CD4-positive, alpha-beta T cell treated with Interleukin-1 beta for 1 hour (primary cell): ENCODE measurements at regions not wholly inside any gene's neighbourhood (a gene's known extent, or its start where the extent isn't known, plus 50 kb on each side); places are given as distances from the start of the nearest gene placed in this dataset.

Experiments used
- DNase-seq, 2 donors: peaks; one replicate each; pipeline ENCODE4 v3.0.0-alpha.2; 2020 to 2022

- no peak for DNase-seq
Measured at GRCh38 chr21:15152591-15152990, 87.8 kb upstream of the NRIP1 start.

DNA sequence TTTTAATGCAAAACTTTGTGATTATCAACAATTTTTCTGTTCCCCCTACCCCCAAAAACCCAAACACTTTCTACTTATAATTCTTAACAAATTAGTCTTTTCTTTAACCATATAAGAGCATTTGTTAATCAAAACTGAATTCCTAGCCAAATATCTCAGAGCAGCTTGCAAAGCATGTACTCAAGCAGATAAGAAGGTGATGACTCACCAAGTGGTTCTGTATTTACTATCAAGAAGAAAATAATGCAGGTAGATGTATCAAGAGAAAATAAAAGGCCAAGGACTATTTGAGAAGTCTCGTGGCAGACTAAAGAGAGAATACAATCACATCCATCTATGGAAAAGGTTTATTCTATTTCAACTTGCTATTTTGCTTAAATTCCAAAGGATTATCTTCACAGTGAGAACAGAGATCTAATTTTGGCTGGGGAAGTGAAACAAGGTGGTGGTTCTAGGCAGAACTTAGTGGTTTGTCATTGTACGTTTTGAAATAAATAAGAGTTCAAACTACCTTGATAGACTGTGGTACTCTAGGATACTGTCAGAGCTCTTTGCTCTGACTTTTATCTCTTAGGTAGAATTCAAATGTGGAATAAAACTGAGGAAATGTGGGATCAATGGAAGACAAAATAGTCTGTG is 94.7 kb upstream of the NRIP1 start:
- DNase-seq = no peak

- no peak for DNase-seq
Measured at GRCh38 chr21:15160136-15160535, 95.3 kb upstream of the NRIP1 start.

- DNase-seq = no peak
Measured at GRCh38 chr21:15162921-15163320, 98.1 kb upstream of the NRIP1 start.

- DNase-seq = no peak
Measured at GRCh38 chr21:15164273-15164672, 99.5 kb upstream of the NRIP1 start.

DNA sequence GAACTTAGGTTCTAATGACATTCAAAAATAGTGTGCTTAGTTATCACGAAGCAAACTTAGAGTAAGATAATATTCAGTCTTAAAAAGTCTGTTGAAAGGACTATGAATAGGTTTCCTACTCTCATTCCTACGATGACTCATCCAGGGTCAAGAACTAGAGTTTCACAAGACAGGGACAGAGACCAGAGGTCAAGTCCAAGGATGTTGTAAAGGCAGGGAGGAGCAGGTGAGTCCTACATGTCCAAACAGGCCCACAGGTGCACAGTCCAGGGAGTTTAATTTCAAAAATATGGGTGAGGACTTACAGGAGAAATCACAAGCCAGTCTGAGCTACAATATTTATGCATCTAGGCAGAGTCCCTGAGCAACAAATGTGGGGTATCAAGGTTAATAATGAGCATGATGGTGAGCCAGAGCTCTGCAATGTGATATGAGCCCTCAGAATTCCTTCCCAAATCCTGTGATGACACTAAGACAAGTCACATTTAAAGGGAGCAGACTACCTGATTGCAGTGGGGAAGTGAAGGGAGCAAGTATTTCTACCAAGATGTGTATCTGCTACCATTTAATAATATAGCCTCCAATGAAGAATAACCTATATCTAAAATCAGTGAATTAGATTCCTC is 100.0 kb upstream of the NRIP1 start:
- DNase-seq = no peak

- DNase-seq = no peak
Measured at GRCh38 chr21:15170614-15171013, 105.8 kb upstream of the NRIP1 start.

- DNase-seq = no peak
Measured at GRCh38 chr21:15171546-15171945, 106.7 kb upstream of the NRIP1 start.

DNA sequence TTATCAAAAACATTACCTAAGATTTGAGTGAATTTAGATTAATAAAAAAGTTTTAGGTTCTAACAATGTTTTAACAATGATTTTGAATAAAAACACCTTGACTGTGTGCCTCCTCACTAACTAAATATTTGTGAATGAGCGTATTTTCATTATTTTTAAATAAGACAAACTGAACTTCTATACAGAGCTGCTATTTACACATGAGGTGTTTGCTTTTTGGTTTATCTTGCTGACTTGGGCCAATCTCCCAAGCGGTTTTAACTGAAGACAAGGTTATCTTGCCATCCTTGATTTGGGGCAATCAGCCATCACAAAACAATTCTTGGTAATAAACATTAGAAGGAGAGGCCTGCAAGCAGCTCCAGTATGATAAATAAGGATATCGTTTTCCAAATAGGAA is 108.2 kb upstream of the NRIP1 start:
- no peak for DNase-seq

- DNase-seq = no peak
Measured at GRCh38 chr21:15174923-15175322, 110.1 kb upstream of the NRIP1 start.

GRCh38 chr21:15182731-15183130 is 117.9 kb upstream of the NRIP1 start:
- no peak for DNase-seq

DNA sequence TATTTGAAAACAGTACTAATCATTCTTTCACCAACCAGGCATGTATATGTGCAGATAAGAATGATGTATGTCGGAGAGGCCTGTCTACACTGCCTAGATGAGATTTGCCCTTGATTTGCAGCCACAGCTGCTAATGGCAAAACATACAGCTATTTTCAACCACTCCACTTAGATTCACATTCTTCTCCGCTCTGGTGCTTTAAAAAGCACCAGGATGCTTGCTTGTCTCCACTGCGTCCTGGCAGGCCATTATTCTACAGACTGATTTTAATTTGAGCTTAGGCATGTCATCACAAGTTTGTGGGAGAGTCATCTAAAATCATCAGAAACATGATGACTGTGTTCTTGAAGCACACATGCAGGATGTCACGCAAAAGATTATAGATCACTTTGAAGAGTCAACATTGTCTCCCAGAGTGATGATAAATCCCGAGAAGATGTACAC is 119.0 kb upstream of the NRIP1 start:
- DNase-seq = no peak

DNA sequence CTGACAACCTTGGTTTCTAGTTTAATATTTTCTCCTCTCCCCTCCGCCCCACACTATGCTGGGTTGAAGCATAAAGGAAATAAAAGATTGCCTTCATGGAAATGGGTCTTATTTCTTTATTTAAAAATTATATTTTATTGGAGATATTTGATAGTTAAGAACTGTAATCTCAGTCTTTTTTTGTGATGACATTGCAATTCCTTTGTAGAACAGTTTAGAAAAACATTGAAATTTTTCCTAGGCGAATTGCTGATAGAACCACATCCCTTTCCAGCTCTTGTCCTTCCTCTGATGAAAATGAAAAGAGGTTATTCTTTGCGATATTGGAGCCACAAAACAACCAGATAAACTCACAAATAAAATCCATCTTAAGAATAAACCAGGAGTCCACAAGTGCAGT is 125.6 kb upstream of the NRIP1 start:
- DNase-seq = no peak

DNA sequence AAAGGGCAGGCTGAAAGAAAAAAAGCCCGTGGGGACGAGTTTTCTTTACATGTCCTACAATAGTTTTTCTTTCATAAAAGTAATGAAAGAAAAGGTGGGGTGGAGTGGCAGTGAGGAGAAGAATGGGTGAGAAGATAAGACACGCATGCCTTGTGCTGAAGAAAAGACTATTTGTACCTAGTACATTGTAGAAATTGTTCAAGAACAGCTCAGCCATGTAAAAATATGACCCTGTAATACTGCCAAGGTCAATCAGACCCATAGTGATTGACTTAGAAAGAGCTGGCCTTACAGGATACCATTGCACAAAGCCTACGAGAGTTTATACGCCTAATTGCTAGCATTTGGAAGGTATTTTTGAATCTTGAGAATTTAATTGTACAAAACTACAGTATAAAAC is 126.0 kb upstream of the NRIP1 start:
- DNase-seq = no peak

DNA sequence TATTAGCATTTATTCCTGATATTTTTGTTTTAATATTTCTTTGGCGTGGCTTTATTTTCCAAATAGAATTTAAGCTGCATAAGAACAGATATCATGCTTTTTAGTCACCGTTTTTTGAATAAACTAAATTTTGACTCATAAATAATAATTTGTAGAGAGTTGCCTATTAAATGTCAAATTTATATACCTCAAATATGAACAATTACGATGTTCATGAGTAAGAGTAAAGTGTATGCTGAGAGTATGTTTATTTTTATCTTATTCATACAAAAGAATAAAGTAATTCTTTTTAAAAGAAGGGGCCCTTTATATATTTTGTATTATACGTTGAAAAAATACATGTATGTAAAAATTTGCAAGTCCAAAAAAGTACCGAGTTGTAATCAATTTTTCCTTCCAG is 126.5 kb upstream of the NRIP1 start:
- DNase-seq = no peak

DNA sequence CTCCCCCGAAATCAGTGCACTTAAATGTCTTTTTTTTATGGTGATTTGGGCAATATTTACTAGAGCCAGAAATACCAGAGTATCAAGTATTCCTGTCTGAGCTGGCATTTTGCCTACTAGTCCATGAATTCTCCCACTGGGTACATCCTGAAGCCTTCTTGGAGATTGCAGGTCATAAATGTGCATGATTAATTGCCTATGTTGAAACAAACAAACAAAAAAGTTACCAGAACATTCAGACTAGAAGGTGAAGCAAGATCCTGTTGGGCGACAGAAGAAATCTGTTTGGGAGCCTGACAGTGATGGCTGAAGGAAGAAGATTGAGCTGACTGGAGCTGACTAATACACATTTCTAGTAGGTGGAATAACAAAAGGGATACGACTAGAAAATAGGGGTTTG is 127.4 kb upstream of the NRIP1 start:
- DNase-seq = no peak

DNA sequence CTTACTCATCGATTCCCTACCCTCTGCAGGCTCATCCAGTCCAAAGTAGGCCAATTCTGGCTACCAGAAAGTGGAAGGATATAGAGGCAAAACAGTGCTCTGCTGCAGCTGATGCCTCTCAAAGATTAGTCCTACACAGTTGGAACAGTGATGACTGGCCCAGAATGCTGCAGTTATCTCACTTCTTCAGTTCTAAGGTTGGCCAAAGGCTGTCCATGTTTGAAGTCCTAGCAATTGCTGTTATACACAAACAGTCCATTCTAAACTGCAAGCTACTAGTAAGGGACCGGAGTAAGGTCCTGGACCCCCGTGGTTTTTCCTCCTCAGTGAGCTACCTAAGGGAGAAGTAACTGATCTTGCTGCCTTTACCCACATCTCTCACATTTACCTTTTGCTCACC is 129.1 kb upstream of the NRIP1 start:
- no peak for DNase-seq

DNA sequence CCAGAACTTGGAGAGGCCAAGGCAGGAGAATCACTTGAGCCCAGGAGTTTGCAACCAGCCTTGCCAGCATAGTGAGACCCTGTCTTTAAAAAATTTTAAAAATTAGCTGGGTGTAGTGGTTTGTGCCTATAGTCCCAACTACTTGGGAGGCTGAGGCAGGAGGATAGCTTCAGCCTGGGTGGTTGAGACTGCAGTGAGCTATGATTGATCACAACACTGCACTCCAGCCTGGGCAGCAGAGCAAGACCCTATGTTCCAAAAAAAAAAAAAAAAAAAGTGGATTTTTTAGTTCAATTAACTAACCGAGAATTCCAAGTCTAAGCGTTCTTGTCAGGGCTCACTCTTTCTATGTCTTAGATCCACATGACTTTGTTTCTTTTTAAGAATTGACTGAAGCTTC is 130.3 kb upstream of the NRIP1 start:
- DNase-seq = no peak

DNA sequence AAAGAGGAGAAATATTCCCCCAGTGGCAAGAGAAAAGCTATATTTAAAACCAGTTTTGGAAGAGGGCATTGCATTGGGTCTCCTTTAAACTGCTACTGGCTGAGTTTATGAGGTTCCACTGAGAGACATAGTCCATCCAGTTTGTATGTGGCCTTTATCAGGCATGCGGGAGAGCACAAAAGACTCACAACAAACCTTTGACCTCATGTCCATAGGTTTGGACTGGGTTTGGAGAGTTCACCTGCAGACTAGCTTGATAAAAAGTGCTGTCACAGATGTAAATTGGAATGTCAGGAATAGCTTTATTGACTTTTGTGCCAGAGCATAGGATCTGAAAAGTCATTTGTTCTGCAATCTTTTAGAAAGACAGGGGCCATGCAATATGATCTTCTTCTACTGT is 131.0 kb upstream of the NRIP1 start:
- DNase-seq = no peak

- no peak for DNase-seq
Measured at GRCh38 chr21:15197696-15198095, 132.9 kb upstream of the NRIP1 start.

- DNase-seq = no peak
Measured at GRCh38 chr21:15199414-15200383, 134.9 kb upstream of the NRIP1 start.

GRCh38 chr21:15203740-15204139 is 138.9 kb upstream of the NRIP1 start:
- DNase-seq = no peak

GRCh38 chr21:15204140-15204969 is 139.6 kb upstream of the NRIP1 start:
- DNase-seq = no peak
